SK-N-MC (cell line): ENCODE measurements at regions not wholly inside any gene's neighbourhood (a gene's known extent, or its start where the extent isn't known, plus 50 kb on each side); places are given as distances from the start of the nearest gene placed in this dataset.

Experiments
- EZH2 ChIP-seq: fragments of 200-600 bp; sonication (generic); IDR thresholded peaks from one replicate; pipeline ENCODE4 v1.6.1; 2017; ENCODE audit warnings: antibody characterized with exemption
- FOXP2 ChIP-seq: optimal IDR thresholded peaks from 2 replicates; pipeline ENCODE3; 2011; ENCODE audit warnings: mild to moderate bottlenecking, moderate library complexity; ENCODE audit not compliant: insufficient read depth; ENCODE audit errors: extremely low read length, control extremely low read depth
- POLR2AphosphoS5 ChIP-seq: IDR thresholded peaks from 2 replicates; pipeline ENCODE4 v1.6.1; 2012; ENCODE audit warnings: mild to moderate bottlenecking, low read depth, low read length, borderline replicate concordance

- TF ChIP-seq POLR2AphosphoS5 (no peak; the same call in 1 of the 2 replicates), EZH2 (no peak), FOXP2 (no peak)
Observed at GRCh38 chr6:43972179-43972912, 154.9 kb downstream of the MRPL14 start.
